H9 (cell line): ENCODE measurements at regions not wholly inside any gene's neighbourhood (a gene's known extent, or its start where the extent isn't known, plus 50 kb on each side); places are given as distances from the start of the nearest gene placed in this dataset.

ENCODE experiments used
- DNase-seq: peaks from one replicate; pipeline ENCODE4 v3.0.0-alpha.2; 2017
- H2AFZ ChIP-seq: one replicate; pipeline ENCODE4 v1.6.1; 2013; ENCODE audit warnings: mild to moderate bottlenecking, low read length, control low read depth, moderate library complexity
- H2AK5ac ChIP-seq: 2 replicates; pipeline ENCODE4 v1.6.1; 2013; ENCODE audit warnings: low read length, control low read depth, mixed read lengths; ENCODE audit not compliant: insufficient read length
- H2BK120ac ChIP-seq: one replicate; pipeline ENCODE4 v1.6.1; 2013; ENCODE audit warnings: low read depth, mild to moderate bottlenecking, low read length, control low read depth, inconsistent platforms; ENCODE audit not compliant: poor library complexity, severe bottlenecking
- H2BK12ac ChIP-seq: 2 replicates; pipeline ENCODE4 v1.6.1; 2013; ENCODE audit warnings: low read length, control low read depth, mixed read lengths, low read depth; ENCODE audit not compliant: insufficient read length
- H2BK15ac ChIP-seq: 2 replicates; pipeline ENCODE4 v1.6.1; 2013; ENCODE audit warnings: low read depth, low read length, control low read depth
- H2BK20ac ChIP-seq: one replicate; pipeline ENCODE4 v1.6.1; 2013; ENCODE audit warnings: low read depth, mild to moderate bottlenecking, low read length, control low read depth, inconsistent platforms; ENCODE audit not compliant: poor library complexity, severe bottlenecking
- H2BK5ac ChIP-seq: 2 replicates; pipeline ENCODE4 v1.6.1; 2013; ENCODE audit warnings: low read length, control low read depth, mixed read lengths; ENCODE audit not compliant: insufficient read length
- H3K14ac ChIP-seq: 2 replicates; pipeline ENCODE4 v1.6.1; 2013; ENCODE audit warnings: low read length, control low read depth; ENCODE audit not compliant: insufficient read depth
- H3K18ac ChIP-seq: 2 replicates; pipeline ENCODE4 v1.6.1; 2013; ENCODE audit warnings: low read depth, mild to moderate bottlenecking, mixed read lengths, low read length, control low read depth; ENCODE audit not compliant: insufficient read length
- H3K23ac ChIP-seq: 2 replicates; pipeline ENCODE4 v1.6.1; 2013; ENCODE audit warnings: low read length, control low read depth, mixed read lengths, low read depth; ENCODE audit not compliant: insufficient read length
- H3K23me2 ChIP-seq: 2 replicates; pipeline ENCODE4 v1.6.1; 2013; ENCODE audit warnings: low read depth, mild to moderate bottlenecking, mixed read lengths, low read length, control low read depth; ENCODE audit not compliant: insufficient read length, poor library complexity, severe bottlenecking
- H3K27ac ChIP-seq: 2 replicates; pipeline ENCODE4 v1.5.1; 2013; ENCODE audit warnings: low read length, control low read depth, mixed read lengths, low read depth; ENCODE audit not compliant: insufficient read length
- H3K27me3 ChIP-seq: 2 replicates; pipeline ENCODE4 v1.6.1; 2013; ENCODE audit warnings: low read length, control low read depth, inconsistent platforms; ENCODE audit not compliant: insufficient read depth
- H3K4ac ChIP-seq: 2 replicates; pipeline ENCODE4 v1.6.1; 2013; ENCODE audit warnings: low read depth, mild to moderate bottlenecking, control low read depth, inconsistent platforms, low read length, moderate library complexity
- H3K4me1 ChIP-seq: 2 replicates; pipeline ENCODE4 v1.6.1; 2013; ENCODE audit warnings: low read length, control low read depth, inconsistent platforms; ENCODE audit not compliant: insufficient read depth
- H3K4me2 ChIP-seq: 2 replicates; pipeline ENCODE4 v1.6.1; 2013; ENCODE audit warnings: low read length, control low read depth, mixed read lengths; ENCODE audit not compliant: insufficient read length, insufficient read depth
- H3K56ac ChIP-seq: 2 replicates; pipeline ENCODE4 v1.6.1; 2013; ENCODE audit warnings: low read depth, mild to moderate bottlenecking, mixed read lengths, low read length, control low read depth; ENCODE audit not compliant: insufficient read length
- H3K79me1 ChIP-seq: 2 replicates; pipeline ENCODE4 v1.6.1; 2013; ENCODE audit warnings: low read depth, mild to moderate bottlenecking, moderate library complexity, low read length, control low read depth, inconsistent platforms; ENCODE audit not compliant: insufficient read depth, poor library complexity, severe bottlenecking
- H3K79me2 ChIP-seq: 2 replicates; pipeline ENCODE4 v1.6.1; 2013; ENCODE audit warnings: low read length, control low read depth, inconsistent platforms; ENCODE audit not compliant: insufficient read depth
- H3K9ac ChIP-seq: 2 replicates; pipeline ENCODE4 v1.6.1; 2013; ENCODE audit warnings: low read length, control low read depth, mixed read lengths; ENCODE audit not compliant: insufficient read length; ENCODE audit errors: extremely low read depth
- H3K9me3 ChIP-seq: one replicate; pipeline ENCODE4 v1.6.1; 2013; ENCODE audit warnings: low read depth, low read length, inconsistent platforms; ENCODE audit not compliant: control insufficient read depth
- H3T11ph ChIP-seq: one replicate; pipeline ENCODE4 v1.6.1; 2013; ENCODE audit warnings: mild to moderate bottlenecking, low read length, control low read depth, inconsistent platforms
- H4K20me1 ChIP-seq: one replicate; pipeline ENCODE4 v1.6.1; 2013; ENCODE audit not compliant: control insufficient read depth, insufficient read length, insufficient read depth
- H4K5ac ChIP-seq: 2 replicates; pipeline ENCODE4 v1.6.1; 2013; ENCODE audit warnings: low read depth, mild to moderate bottlenecking, mixed read lengths, low read length, control low read depth; ENCODE audit not compliant: insufficient read length
- H4K8ac ChIP-seq: replicated peaks from 2 replicates; pipeline ENCODE4 v1.6.1; 2013; ENCODE audit warnings: low read length, control low read depth, mixed read lengths, low read depth; ENCODE audit not compliant: insufficient read length
- H4K91ac ChIP-seq: 2 replicates; pipeline ENCODE4 v1.6.1; 2013; ENCODE audit warnings: low read depth, mild to moderate bottlenecking, moderate library complexity, mixed read lengths, low read length, control low read depth; ENCODE audit not compliant: insufficient read length
- H3K27ac Mint-ChIP-seq, 3 experiments: 2 replicates in 2 of 3; 3 replicates in 1 of 3; pipeline ENCODE4 v1.8.0; 2020 to 2021; ENCODE audit warnings: mixed read lengths in 3 of 3, mild to moderate bottlenecking in 1 of 3, moderate library complexity in 1 of 3
- H3K27me3 Mint-ChIP-seq: 2 replicates; pipeline ENCODE4 v1.8.0; 2021; ENCODE audit warnings: low read depth, mild to moderate bottlenecking, moderate library complexity, mixed read lengths
- H3K36me3 Mint-ChIP-seq, 3 experiments: 2 replicates in 2 of 3; 3 replicates in 1 of 3; pipeline ENCODE4 v1.8.0; 2020 to 2021; ENCODE audit warnings: low read depth in 3 of 3, mixed read lengths in 3 of 3; ENCODE audit not compliant: insufficient read depth in 1 of 3
- H3K4me1 Mint-ChIP-seq, 2 experiments: 2 replicates each; pipeline ENCODE4 v1.8.0; 2020; ENCODE audit warnings: mixed read lengths in 2 of 2
- H3K4me3 Mint-ChIP-seq, 2 experiments: 2 replicates in 1 of 2; 3 replicates in 1 of 2; pipeline ENCODE4 v1.8.0; 2020 to 2021; ENCODE audit warnings: mild to moderate bottlenecking in 2 of 2, mixed read lengths in 2 of 2, moderate library complexity in 1 of 2
- H3K9me3 Mint-ChIP-seq, 2 experiments: 2 replicates in 1 of 2; 3 replicates in 1 of 2; pipeline ENCODE4 v1.8.0; 2020; ENCODE audit warnings: mild to moderate bottlenecking in 2 of 2, mixed read lengths in 2 of 2, moderate library complexity in 1 of 2
- WGBS: extraction: QIAGEN DNeasy Blood & Tissue Kit; methylation state at CpG from one replicate; pipeline ENCODE4 v1.1.7; 2013; ENCODE audit warnings: missing lambda C conversion rate, low lambda C conversion rate, mixed read lengths; ENCODE audit not compliant: insufficient read length; ENCODE audit errors: extremely low coverage; 5-methylcytosine and 5-hydroxymethylcytosine counted together
- TF ChIP-seq, protein P1 (sequence below): fragments of 200-600 bp; sonication (generic); conservative IDR thresholded peaks from 3 replicates; pipeline ENCODE4 v1.8.0; 2021; ENCODE audit warnings: antibody characterized with exemption, mild to moderate bottlenecking

DNA sequence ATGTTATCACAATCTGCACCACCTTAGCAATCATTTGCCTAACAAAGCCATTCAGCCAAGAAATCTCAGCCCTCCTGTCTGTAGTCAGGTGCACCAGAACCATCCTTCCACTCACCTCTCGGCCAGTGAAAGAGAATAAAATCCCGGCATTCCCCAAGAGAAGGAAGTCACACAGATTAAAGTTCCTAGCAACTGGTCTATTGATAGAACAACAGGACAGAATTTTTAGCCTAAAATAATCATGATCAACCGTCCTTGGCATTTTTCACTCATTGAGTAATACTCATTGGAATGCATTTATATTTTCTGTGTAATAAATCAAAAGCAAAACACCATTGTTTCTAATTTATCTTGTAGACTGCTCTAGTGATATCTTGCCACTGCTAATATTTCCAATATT is 85.7 kb upstream of the CDH4 start:
- no peak overlapping the region for H4K91ac ChIP-seq
- no peak overlapping the region for H3T11ph ChIP-seq
- H2AFZ ChIP-seq: no peak overlapping the region
- peaks cover 55% of the 10 kb centered on the region for H3K27me3 Mint-ChIP-seq
- TF ChIP-seq, protein P1, sequence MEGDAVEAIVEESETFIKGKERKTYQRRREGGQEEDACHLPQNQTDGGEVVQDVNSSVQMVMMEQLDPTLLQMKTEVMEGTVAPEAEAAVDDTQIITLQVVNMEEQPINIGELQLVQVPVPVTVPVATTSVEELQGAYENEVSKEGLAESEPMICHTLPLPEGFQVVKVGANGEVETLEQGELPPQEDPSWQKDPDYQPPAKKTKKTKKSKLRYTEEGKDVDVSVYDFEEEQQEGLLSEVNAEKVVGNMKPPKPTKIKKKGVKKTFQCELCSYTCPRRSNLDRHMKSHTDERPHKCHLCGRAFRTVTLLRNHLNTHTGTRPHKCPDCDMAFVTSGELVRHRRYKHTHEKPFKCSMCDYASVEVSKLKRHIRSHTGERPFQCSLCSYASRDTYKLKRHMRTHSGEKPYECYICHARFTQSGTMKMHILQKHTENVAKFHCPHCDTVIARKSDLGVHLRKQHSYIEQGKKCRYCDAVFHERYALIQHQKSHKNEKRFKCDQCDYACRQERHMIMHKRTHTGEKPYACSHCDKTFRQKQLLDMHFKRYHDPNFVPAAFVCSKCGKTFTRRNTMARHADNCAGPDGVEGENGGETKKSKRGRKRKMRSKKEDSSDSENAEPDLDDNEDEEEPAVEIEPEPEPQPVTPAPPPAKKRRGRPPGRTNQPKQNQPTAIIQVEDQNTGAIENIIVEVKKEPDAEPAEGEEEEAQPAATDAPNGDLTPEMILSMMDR: no peak
- H4K8ac ChIP-seq: no peak overlapping the region
- H3K27ac Mint-ChIP-seq: no peak overlapping the region
- H3K56ac ChIP-seq: no peak overlapping the region
- WGBS: no CpG with 5 or more reads among the region's 3 CpGs
- no peaks in the 10 kb centered on the region for H4K20me1 ChIP-seq
- no peak overlapping the region for H2BK20ac ChIP-seq
- no peak overlapping the region for H3K14ac ChIP-seq
- H3K27ac ChIP-seq: no peak overlapping the region
- no peak overlapping the region for H3K23ac ChIP-seq
- no peak overlapping the region for H3K18ac ChIP-seq
- H2BK5ac ChIP-seq: no peak overlapping the region
- H2BK15ac ChIP-seq: no peak overlapping the region
- no peaks in the 10 kb centered on the region for H3K79me2 ChIP-seq
- H3K9me3 ChIP-seq: no peaks in the 10 kb centered on the region
- no peaks in the 10 kb centered on the region; the same call in 1 of the 2 replicates for H3K27me3 ChIP-seq
- DNase-seq: no peak
- no peak overlapping the region for H3K4me2 ChIP-seq
- H3K4ac ChIP-seq: no peak overlapping the region
- no peak overlapping the region for H3K9ac ChIP-seq
- no peaks in the 10 kb centered on the region for H3K79me1 ChIP-seq
- H2BK12ac ChIP-seq: no peak overlapping the region
- no peak overlapping the region for H2AK5ac ChIP-seq
- H3K9me3 Mint-ChIP-seq: no peaks in the 10 kb centered on the region; a peak in 1 of 5 replicates
- no peaks in the 10 kb centered on the region for H3K23me2 ChIP-seq
- no peak overlapping the region for H2BK120ac ChIP-seq
- peaks cover 36% of the 10 kb centered on the region in 2 experiments for H3K4me1 Mint-ChIP-seq
- H3K4me1 ChIP-seq: peaks cover 6% of the 10 kb centered on the region; the same call in 1 of the 2 replicates
- no peaks in the 10 kb centered on the region; a peak in 1 of 7 replicates for H3K36me3 Mint-ChIP-seq
- H4K5ac ChIP-seq: no peak overlapping the region
- no peak overlapping the region for H3K4me3 Mint-ChIP-seq
